Peyer's patch (tissue), 4 donors: ENCODE measurements at regions not wholly inside any gene's neighbourhood (a gene's known extent, or its start where the extent isn't known, plus 50 kb on each side); places are given as distances from the start of the nearest gene placed in this dataset.

Experiments
- CTCF ChIP-seq, 6 experiments: fragments of 450-650 bp in 4 of 6; fragments of 200-600 bp in 2 of 6; sonication (generic) in 1 of 6; IDR thresholded peaks; one replicate each; pipeline ENCODE4 v1.5.1; 2017 to 2019; ENCODE audit warnings: antibody characterized with exemption in 6 of 6, mild to moderate bottlenecking in 3 of 6, moderate library complexity in 1 of 6
- POLR2A ChIP-seq, 2 donors: fragments of 450-650 bp; IDR thresholded peaks; one replicate each; pipeline ENCODE4 v1.5.1; 2017; ENCODE audit warnings: antibody characterized with exemption in 2 of 2, mild to moderate bottlenecking in 2 of 2, moderate library complexity in 2 of 2

GRCh38 chr10:47071891-47072290 lies 160.7 kb downstream of the PTPN20 start:
- TF ChIP-seq CTCF (IDR thresholded peaks at IDR 0.05) (no peak), POLR2A (IDR thresholded peaks at IDR 0.05) (no peak)
